Progenitor cell of endocrine pancreas (in vitro differentiated cells): ENCODE measurements at regions not wholly inside any gene's neighbourhood (a gene's known extent, or its start where the extent isn't known, plus 50 kb on each side); places are given as distances from the start of the nearest gene placed in this dataset.
A peak's percentile ranks its signal among the peaks of the same experiment; 100 is the strongest.

Experiments used
- DNase-seq: peaks from one replicate; pipeline ENCODE4 v3.0.0; 2021; ENCODE audit warnings: low spot score; ENCODE audit not compliant: unreplicated experiment
- H3K27ac Mint-ChIP-seq: 2 replicates; pipeline ENCODE4 v1.8.0; 2021; ENCODE audit warnings: mild to moderate bottlenecking, moderate library complexity, mixed read lengths
- H3K27me3 Mint-ChIP-seq: 2 replicates; pipeline ENCODE4 v1.8.0; 2021; ENCODE audit warnings: mixed read lengths
- H3K36me3 Mint-ChIP-seq: 2 replicates; pipeline ENCODE4 v1.8.0; 2022; ENCODE audit warnings: mixed read lengths; ENCODE audit not compliant: insufficient read depth
- H3K4me1 Mint-ChIP-seq: 2 replicates; pipeline ENCODE4 v1.8.0; 2021; ENCODE audit warnings: low read depth, mixed read lengths
- H3K4me3 Mint-ChIP-seq: 2 replicates; pipeline ENCODE4 v1.8.0; 2021; ENCODE audit warnings: low read depth, mild to moderate bottlenecking, moderate library complexity, mixed read lengths
- H3K9me3 Mint-ChIP-seq: 2 replicates; pipeline ENCODE4 v1.8.0; 2021; ENCODE audit warnings: low read depth, mixed read lengths
- TF ChIP-seq, protein P1 (sequence below): fragments of 200-600 bp; sonication (generic); IDR thresholded peaks from one replicate; pipeline ENCODE4 v1.5.0; 2021; ENCODE audit warnings: antibody characterized with exemption, mild to moderate bottlenecking; ENCODE audit not compliant: unreplicated experiment

DNA sequence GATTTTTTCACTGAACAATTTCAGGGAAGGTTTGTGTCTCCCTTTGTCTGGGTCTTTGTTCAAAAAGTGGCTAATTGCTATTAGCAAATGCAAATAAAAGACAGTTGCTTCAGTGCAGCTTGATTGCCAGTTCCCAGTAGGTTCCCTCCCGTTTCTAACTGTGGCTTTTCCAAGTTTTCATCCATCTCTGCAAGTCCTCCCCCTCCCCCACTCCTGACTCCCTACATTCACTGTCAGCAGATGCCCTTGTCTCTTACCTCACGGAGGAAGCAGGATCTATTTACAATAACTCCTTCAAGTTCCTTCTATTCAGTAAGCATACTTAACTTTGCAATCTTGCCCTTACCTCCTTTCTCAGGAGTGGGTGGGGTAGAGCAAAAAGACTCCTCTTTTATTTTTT lies 55.4 kb upstream of the SCEL start:
- DNase-seq: no peak
- Mint-ChIP-seq H3K4me1 (peaks cover 2% of the 10 kb centered on the region), H3K4me3 (no peak overlapping the region), H3K27ac (peak overlapping the region; percentile 62), H3K27me3 (no peaks in the 10 kb centered on the region), H3K9me3 (peaks cover 7% of the 10 kb centered on the region), H3K36me3 (no peaks in the 10 kb centered on the region)
- TF ChIP-seq, protein P1, sequence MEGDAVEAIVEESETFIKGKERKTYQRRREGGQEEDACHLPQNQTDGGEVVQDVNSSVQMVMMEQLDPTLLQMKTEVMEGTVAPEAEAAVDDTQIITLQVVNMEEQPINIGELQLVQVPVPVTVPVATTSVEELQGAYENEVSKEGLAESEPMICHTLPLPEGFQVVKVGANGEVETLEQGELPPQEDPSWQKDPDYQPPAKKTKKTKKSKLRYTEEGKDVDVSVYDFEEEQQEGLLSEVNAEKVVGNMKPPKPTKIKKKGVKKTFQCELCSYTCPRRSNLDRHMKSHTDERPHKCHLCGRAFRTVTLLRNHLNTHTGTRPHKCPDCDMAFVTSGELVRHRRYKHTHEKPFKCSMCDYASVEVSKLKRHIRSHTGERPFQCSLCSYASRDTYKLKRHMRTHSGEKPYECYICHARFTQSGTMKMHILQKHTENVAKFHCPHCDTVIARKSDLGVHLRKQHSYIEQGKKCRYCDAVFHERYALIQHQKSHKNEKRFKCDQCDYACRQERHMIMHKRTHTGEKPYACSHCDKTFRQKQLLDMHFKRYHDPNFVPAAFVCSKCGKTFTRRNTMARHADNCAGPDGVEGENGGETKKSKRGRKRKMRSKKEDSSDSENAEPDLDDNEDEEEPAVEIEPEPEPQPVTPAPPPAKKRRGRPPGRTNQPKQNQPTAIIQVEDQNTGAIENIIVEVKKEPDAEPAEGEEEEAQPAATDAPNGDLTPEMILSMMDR: no peak

DNA sequence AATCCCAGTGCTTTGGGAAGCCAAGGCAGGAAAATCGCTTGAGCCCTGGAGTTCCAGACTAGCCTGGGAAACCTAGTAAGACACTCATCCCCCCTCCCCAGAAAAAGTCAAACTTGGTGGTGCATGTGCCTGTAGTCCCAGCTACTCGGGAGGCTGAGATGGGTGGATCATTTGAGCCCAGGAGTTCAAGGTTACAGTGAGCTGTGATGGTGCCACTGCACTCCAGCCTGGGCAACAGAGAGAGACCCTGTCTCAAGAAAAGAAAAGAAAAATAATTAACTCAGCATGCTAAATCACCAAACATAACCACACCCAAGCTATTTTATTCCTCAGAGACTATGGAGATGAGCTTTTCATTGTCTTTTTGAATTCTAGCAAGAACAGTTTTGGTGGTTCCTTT lies 56.2 kb upstream of the SCEL start:
- Mint-ChIP-seq H3K9me3 (peaks cover 11% of the 10 kb centered on the region), H3K4me1 (peaks cover 2% of the 10 kb centered on the region), H3K27ac (no peak overlapping the region), H3K36me3 (no peaks in the 10 kb centered on the region), H3K4me3 (no peak overlapping the region), H3K27me3 (no peaks in the 10 kb centered on the region)
- no peak for DNase-seq
- TF ChIP-seq, protein P1: no peak

GRCh38 chr13:77477299-77477848 lies 58.1 kb upstream of the SCEL start:
- DNase-seq: no peak
- H3K4me1 Mint-ChIP-seq: peaks cover 2% of the 10 kb centered on the region
- H3K4me3 Mint-ChIP-seq: no peak overlapping the region
- peaks cover 4% of the 10 kb centered on the region for H3K9me3 Mint-ChIP-seq
- TF ChIP-seq, protein P1: no peak
- no peak overlapping the region for H3K27ac Mint-ChIP-seq
- H3K36me3 Mint-ChIP-seq: no peaks in the 10 kb centered on the region
- no peaks in the 10 kb centered on the region for H3K27me3 Mint-ChIP-seq

DNA sequence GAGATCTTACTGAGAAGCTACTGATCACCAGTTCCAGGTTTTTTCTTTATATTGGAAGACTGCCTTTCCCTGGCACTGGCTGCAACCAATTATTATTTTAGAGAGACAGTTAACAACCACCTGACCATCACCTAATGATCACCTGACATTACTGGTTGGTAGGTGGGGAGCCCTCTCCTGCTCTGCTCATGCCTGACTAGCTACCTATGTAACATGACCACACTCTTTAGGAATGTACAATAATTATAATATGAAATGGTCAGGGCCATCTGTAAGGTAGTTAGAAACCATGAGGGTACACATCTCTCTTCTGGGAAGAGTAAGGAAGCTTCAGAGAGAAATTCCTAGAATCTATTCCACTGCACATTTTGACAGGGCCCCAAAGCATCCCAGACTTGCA lies 59.0 kb upstream of the SCEL start:
- Mint-ChIP-seq H3K4me3 (no peak overlapping the region), H3K9me3 (peaks cover 4% of the 10 kb centered on the region), H3K27me3 (no peaks in the 10 kb centered on the region), H3K4me1 (peaks cover 2% of the 10 kb centered on the region), H3K36me3 (no peaks in the 10 kb centered on the region), H3K27ac (no peak overlapping the region)
- TF ChIP-seq, protein P1: no peak
- no peak for DNase-seq

DNA sequence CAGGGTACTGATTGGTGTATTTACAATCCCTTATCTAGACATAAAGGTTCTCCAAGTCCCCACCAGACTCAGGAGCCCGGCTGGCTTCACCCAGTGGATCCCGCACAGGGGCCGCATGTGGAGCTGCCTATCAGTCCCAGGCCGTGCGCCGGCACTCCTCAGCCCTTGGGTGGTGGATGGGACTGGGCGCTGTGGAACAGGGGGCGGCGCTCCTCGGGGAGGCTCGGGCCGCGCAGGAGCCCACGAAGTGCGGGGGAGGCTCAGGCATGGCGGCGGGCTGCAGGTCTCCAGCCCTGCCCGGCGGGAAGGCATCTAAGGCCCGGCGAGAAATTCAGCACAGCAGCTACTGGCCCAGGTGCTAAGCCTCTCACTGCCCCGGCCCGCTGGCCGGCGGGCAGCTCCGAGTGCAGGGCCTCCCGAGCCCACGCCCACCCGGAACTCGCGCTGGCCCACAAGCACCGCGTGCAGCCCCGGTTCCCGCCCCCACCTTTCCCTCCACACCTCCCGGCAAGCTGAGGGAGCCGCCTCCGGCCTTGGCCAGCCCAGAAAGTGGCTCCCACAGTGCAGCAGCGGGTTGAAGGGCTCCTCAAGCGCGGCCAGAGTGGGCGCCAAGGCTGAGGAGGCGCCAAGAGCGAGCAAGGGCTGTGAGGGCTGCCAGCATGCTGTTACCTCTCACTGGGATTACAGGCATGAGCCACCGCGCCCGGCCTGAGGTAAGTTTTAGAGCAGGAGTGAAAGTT lies 60.0 kb upstream of the SCEL start:
- Mint-ChIP-seq H3K4me3 (no peak overlapping the region), H3K4me1 (peaks cover 2% of the 10 kb centered on the region), H3K36me3 (no peaks in the 10 kb centered on the region), H3K9me3 (peaks cover 4% of the 10 kb centered on the region), H3K27ac (no peak overlapping the region), H3K27me3 (no peaks in the 10 kb centered on the region)
- TF ChIP-seq, protein P1: no peak
- DNase-seq: no peak
